GM19099 (cell line): ENCODE measurements at regions not wholly inside any gene's neighbourhood (a gene's known extent, or its start where the extent isn't known, plus 50 kb on each side); places are given as distances from the start of the nearest gene placed in this dataset.

Source experiments
- POLR2A ChIP-seq: IDR thresholded peaks from 3 replicates; pipeline ENCODE4 v1.6.1; 2011; ENCODE audit warnings: low read depth; ENCODE audit not compliant: insufficient read length; ENCODE audit errors: extremely low read depth

DNA sequence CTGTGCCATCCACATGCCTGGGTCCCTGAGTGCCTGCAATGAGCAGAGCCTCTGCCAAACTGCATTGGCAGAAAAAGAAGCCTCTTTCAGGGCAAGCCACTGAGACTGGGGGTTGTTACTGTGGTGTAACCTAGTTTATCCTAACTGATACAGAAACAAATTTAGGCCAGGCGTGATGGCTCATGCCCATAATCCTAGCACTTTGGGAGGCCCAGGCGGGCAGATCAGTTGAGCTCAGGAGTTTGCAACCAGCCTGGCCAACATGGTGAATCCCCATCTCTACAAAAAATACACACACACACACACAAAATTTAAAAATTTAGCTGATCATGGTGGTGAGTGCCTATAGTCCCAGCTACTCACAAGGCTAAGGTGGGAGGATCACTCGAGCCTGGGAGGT, 221.6 kb downstream of the TBC1D2B start:
- no peak for TF ChIP-seq POLR2A

DNA sequence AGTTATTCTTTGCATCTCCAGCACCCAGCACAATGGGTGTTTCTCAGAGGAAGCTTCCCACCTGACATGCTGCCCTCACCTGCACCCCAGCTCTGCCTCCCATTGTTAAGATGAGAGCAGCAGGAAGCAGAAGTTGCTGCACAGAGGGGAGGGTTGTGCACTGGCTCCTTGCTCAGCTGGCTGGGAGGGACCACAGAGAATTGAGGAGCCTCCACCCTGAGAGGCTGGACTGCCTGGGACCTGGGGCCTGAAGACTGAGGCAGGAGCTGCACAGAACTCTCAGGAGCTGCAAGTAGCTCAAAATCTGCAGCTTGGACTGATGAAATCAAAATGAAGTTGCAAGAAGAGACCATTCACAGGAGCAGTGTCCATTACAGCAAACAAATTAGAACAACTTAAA, 222.3 kb upstream of the LINGO1 start:
- TF ChIP-seq POLR2A, result no peak

DNA sequence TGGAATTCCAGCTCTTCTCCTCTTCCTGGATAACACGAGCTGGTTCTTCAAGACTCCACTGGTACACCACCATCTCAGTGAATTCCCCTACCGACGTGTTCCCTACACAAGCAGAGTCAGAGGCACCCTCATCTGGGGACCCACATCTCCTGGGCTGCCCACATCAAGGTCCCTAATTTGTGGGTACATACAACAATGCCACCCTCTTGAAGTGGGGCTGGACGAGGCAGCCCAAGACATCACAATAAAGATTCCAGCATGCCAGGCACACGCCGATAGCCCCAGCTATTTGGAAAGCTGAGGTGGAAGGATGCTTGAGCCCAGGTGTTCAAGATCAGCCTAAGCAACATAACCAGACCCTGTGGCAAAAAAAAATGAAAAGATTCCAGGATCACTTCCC, 221.2 kb upstream of the LINGO1 start:
- no peak for TF ChIP-seq POLR2A

DNA sequence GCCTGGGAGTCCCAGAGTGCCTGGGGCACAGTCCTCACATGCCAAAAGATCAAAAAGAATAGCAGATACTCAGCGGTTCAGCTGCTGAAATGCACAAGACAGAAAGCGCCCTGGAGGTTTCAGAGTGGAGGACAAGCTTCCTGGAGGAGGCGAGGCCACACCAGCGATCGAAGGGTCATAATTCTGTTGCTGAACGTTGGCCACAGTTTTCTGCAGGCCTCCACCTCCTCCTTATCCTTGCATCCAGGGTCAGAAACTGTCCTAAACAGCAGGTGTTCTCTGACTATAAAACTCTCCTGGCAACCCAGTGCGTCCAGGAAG, 220.3 kb upstream of the LINGO1 start:
- TF ChIP-seq POLR2A, result no peak

DNA sequence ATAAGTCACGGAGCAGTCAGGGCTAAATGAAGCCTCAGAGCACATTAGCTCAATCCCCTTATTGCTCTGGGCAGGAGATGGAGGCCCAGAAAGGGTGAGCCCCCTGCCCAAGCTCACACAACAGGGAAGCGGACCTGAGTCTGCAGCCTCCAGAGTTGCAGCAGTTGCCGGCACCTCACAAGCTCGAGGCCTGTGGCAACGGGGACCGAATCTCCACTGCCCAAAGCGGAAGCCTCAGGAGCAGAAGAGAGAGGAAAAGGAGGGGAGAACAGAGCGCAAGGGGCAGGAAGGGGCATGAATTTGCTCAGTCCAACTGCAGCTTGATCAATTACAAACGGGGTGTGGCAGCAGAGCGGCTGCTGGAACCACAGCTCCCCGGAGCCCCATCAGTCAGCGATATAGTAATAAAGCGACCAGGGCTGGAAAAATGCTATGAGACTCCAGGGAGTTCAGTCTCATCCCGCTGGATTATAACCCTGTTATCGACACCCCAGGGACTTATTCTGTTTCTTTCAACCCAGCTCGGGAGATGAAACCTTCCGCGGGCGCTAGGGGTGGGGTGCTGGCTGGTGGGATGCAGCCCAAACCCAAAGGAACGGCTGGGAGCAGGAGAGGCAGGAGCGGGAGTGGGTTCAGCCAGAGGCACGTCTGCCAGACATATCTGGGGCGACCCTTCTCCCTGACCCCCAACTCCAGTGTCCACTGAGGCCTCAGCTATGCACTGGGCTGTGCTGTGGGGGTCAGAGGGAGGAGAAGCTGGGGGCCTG, 219.7 kb upstream of the LINGO1 start:
- no peak for TF ChIP-seq POLR2A

DNA sequence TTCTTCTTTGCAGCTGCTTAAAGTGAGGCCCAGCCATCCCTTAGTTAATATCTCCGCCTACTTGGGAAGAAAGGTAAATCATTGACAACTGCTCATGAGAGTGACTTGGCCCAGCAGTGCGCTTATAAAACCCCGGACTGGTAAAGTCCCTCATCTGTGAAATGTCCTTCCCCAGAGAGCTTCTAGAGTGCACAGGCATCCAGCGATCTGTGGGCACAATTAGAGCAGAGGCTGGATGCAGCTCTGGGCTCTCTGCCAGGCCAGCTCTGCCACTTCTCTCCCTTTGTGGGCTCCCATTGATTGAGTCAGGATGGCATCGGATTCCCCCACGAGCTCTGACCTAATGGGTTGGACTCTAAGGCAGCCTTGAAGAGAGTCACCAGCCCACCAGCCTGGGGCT, 219.0 kb upstream of the LINGO1 start:
- no peak for TF ChIP-seq POLR2A

DNA sequence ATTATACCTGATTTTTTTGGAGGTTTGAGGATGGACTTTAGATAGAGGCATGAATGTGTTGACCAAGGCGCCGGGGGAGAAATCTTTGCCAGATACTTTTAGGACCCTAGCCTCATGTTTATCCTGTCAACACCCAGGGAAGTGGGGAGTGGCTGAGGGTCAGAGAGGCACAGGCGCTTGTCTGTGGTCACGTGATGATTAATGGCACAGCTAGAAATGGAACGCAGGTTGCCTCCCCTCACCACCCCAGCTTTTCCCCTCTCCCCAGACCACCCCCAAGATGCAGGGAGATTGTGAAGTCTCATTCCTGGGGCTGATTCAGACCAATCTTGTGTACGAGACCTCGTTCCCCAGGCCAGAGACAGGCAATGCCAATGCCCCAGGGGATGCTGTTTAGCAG, 218.4 kb upstream of the LINGO1 start:
- no peak for TF ChIP-seq POLR2A

DNA sequence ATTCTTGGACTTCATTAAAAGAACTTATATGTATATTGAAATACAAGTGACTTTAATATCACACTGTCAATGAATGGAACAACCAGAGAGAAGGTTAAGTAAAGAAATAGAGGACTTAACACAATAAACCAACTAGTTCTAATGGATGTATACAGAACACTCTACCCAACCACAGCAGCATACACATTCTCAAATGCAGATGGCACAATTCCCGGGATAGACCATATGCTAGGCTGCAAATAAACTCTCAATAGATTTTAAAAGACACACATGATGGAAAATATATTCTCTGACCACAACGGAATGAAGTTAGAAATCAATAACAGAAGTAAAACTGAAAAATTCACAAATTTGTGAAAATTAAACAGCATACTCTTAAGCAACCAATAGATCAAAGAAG, 214.3 kb upstream of the LINGO1 start:
- no peak for TF ChIP-seq POLR2A

DNA sequence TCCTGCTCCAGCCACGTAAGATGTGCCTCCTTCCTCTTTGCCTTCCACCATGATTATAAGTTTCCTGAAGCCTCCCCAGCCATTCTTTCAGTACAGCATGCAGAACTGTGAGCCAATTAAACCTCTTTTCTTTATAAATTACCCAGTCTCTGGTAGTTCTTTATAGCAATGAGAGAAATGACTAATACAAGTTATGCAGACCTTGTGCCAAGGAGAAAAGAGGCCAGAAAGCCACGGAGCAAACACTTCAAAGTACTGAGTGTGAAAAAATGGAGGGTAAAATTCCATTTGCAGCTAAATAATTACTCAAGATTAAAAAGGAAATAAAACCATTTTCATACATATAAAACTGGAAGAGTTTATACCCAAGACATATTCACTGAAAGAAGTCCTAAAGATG, 213.6 kb upstream of the LINGO1 start:
- no peak for TF ChIP-seq POLR2A

DNA sequence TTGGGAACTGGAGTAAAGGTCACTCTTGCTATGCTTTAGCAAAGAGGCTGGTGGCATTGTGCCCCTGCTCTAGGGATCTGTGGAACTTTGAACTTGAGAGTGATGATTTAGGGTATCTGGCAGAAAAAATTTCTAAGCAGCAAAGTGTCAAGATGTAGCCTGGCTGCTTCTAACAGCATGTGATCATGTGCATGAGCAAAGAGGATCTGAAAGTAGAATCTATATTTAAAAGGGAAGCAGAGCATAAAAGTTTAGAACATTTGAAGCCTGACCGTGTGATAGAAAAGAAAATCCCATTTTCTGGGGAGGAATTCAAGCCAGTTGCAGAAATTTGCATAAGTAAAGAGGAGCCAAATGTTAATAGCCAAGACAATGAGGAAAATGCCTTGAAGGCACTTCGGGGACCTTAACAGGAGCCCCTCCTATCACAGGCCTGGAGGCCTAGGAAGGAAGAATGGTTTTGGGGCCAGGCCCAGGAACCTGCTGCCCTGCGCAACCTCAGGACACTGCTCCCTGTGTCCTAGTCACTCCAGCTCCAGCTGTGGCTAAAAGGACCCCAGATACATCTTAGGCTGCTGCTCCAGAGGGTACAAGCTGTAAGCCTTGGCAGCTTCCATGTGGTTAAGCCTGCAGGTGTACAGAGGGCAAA, 212.2 kb upstream of the LINGO1 start:
- TF ChIP-seq POLR2A, result no peak

DNA sequence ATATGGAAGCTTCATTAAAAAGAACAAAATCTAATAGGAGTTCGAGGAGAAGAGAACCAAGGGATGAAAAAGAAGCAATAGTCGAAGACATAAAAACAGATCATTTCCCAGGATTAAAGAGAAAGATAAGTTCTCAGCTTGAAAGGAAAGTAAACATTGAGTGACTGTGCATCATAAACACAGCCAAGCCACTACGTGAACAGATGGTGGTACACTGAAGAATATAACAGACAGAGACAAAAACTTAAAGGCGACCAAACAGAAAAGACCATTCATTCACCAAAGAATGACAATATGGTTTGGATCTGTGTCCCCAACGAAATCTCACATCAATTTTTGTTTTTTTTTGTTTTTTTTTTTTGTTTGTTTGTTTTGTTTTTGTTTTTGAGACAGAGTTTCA, 210.8 kb upstream of the LINGO1 start:
- TF ChIP-seq POLR2A, result no peak

DNA sequence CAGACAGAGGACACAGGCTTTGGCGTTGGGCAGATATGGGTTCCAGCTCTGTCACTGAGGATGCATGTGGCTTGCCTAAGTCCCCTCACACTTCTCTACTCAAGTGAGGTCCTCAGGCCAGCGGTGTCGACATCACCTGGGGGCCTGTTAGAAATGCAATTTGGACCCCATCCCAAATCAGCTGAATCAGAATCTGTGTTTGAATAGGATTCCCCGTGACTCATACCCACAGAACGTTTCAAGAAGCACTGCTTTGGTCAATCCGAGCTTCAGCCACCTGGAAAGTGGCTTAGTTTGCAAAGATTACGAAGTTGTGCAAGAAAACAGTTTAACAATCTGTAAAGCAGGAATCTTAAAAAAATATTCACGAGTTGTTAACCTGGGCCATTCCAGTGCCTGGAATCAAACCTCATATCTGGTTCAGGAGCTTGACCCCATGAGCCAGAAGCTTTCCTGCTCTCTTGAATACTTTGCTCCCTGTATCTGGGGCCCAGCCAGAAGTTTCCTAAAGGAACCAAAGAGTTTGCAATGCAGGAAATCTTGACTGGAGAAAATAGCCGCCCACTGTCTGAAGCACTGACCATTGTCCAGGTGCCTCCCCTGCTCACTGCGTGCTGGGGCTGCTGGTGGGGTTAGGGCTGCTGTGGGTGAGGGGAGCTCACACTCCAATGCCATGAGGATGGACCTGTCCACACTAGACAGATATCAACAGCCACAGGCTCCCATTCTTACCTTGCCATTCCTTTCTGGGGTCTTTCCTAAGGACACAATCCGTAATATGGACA, 208.5 kb upstream of the LINGO1 start:
- TF ChIP-seq POLR2A, result no peak

DNA sequence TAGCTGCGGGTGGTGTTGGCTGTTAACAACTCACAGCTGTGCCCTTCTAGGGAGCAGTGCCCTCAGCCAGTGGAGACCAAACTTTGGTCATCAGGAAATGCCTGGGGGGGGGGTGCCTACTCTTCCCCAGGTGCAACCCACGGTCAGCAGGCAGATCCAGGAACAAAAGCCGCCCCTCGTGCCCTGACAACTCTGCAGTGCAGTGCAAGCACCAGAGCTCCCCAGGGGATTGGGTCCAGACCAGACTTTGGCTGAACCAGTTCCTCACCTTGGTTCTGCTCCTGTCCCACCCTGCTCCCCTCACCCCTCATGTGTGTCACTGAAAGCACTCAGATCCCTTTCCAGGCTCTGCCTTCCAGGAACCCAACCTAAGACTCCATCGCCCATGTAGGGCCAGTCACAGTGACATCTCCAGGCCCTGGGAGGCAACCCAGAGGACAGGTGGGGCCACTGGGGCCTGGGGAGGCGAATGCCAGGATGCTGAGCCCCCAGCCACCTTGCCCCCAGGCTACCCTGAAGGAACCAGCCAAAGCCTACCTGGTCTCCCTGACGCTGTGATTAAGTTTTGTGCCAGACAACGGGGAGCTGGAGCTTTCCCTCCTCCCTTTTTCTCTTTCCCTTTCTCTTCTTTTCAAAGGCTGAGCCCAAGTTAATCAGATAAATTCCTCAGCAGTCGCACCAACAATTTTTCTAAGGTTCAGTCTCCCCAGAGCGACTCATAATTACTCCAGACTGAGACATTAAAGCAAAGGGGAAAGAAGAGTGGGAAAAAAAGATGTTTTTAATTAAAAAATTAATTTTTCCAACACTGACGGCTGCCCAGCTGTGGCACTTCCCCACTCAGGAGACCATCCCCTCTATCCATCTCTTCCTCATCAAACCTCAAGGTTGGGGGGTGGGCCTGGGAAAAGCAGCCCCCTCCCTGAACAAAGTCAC, 207.5 kb upstream of the LINGO1 start:
- no peak for TF ChIP-seq POLR2A

DNA sequence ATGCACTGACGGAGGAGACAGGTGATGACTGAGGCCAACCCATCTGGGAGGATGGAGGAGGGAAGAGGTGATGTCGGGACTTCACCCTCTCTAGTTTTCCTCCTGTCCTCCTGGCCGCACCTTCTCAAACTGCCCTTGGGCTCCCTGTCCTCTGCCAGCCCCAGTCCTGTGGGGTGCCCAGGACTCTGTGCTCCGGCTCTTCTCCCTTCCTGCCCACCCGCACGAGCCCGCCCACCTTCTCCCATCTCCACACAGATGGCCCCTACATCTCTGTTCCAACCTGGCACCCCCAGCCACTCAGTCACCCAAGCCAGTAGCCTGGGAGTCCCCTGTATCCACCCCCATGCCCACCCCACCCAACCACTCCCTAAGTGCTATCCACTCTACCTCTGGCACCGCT, 206.7 kb upstream of the LINGO1 start:
- TF ChIP-seq POLR2A, result no peak

DNA sequence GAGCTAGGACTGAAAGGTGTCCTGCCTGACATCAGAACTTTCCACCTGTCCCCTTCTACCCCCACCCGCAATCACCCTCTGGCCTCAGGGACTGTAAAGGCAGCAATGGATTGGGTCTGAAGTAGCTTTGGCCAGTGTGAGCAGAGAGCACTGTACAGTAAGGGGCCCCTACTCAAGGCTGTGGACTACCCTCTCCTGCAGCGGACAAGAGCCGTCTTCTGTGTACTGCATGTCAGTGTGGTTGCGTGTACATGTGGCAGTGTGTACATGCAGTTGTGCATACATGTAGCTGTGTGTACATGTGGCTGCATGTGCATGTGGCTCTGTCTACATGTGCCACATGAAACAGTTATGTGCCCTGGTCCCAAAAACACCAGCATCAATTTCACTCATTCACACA, 205.9 kb upstream of the LINGO1 start:
- TF ChIP-seq POLR2A, result no peak

DNA sequence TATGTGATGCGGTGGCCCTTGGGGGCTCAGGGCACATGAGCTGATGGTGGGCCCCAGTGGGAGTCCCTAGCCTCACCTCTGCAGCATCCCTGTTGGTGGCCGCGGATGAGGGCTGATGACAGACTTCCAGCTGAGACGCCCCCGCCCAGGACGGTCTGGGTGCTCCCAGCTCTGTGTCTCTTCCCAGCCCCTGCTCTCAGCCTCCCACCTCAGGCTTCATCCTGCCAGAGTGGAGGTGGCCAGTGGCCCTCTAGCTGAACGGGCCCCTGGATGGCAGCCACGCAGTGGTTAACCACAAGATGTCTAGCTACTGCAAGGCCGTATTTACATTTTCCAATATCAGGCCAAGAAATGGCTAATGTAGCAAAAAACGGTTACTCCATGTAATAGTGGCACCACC, 205.3 kb upstream of the LINGO1 start:
- TF ChIP-seq POLR2A, result no peak

DNA sequence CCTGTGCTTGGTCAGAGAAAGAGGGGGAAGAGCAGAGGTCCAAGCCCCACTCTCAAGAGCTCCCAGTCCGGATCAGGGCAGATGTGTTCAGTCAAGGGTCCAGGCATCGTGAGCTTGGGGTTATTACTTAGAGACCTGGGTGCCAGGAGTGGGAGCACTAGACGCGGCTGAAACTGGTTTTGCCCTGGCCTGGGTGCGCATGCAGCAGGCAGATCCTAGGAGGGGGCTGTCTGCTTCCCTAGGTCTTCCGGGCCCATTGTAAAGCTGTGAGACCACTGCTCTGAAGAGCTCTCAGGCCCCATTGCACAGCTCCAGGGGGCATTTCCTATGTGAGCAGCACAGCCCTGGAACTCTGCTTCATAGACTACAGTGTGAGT, 204.9 kb upstream of the LINGO1 start:
- TF ChIP-seq POLR2A, result no peak
